Brain microvascular endothelial cell (primary cell): ENCODE measurements at regions not wholly inside any gene's neighbourhood (a gene's known extent, or its start where the extent isn't known, plus 50 kb on each side); places are given as distances from the start of the nearest gene placed in this dataset.

ENCODE experiments used
- DNase-seq: peaks from one replicate; pipeline ENCODE4 v3.0.0-alpha.2; 2020
- H3K27ac ChIP-seq: fragments of 250-450 bp; sonication (Bioruptor Pico); 2 replicates; pipeline ENCODE4 v1.5.1; 2020; ENCODE audit warnings: mild to moderate bottlenecking, moderate library complexity
- H3K27me3 ChIP-seq: fragments of 250-450 bp; sonication (Bioruptor Pico); replicated peaks from 2 replicates; pipeline ENCODE4 v1.5.1; 2020; ENCODE audit warnings: mild to moderate bottlenecking
- H3K36me3 ChIP-seq: fragments of 250-450 bp; sonication (Bioruptor Pico); replicated peaks from 2 replicates; pipeline ENCODE4 v1.5.1; 2020; ENCODE audit warnings: mild to moderate bottlenecking
- H3K4me3 ChIP-seq: 2 replicates; pipeline ENCODE4 v1.5.1; 2011; ENCODE audit warnings: low read depth, mild to moderate bottlenecking, control low read depth, low read length, moderate library complexity
- in situ Hi-C: cut with HindIII; loops from 2 replicates; pipeline ENCODE4 v1.10.0; 2017; ENCODE audit warnings: low sequenced_read_pairs, low pct_ligation_motif_present
- TF ChIP-seq, protein P1 (sequence below): IDR thresholded peaks from 2 replicates; pipeline ENCODE4 v1.5.1; 2011; ENCODE audit warnings: low read depth, mild to moderate bottlenecking, moderate library complexity, low read length, control low read depth, inconsistent platforms; ENCODE audit errors: missing control alignments

DNA sequence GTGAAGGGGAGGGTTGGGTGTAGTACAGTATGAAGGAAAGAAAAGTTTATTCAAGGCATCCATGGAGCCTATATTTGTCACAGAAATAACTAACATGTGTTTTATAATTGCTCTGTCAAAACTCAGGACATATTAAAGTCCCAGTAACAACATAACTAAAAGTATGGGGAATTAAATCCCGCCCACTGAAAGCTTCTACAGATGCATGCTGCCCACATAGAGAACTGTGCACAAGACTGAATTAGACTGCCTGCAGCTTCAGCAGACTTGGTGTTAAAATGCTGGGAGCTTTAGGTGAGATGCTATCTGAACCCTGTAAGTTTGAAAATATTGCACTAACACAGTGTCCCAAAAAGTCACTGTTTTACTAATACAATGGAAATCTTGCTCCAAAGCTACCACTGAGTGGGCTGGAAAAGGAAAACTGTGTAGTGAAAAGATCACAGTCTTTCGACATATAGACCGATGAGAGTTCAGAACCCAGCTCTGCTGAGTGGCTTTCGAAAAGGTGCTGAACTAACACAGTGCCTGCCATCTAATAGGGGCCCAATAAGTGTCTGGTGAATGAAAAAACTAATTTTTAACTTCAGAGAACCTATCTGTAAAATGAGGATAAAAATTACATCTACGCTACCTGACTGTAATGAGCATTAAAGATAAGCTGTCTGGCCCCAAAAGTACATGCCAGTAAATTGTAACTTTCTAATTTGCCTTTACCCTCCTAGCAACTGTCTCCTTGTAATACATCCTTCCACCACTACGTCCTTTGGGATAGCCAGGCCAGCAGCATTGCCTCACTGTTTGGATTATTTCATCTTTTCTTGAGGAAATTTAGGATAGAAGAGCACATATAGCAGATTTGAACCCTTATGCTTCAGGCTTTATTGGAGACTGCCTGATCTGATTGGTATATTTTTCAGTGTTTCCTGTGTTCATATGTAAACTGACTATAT, 237.6 kb downstream of the BCAT1 start:
- DNase-seq, result no peak
- no peaks in the 10 kb centered on the region for H3K36me3 ChIP-seq
- H3K27me3 ChIP-seq, result no peaks in the 10 kb centered on the region
- no peak overlapping the region for H3K27ac ChIP-seq
- TF ChIP-seq, protein P1, sequence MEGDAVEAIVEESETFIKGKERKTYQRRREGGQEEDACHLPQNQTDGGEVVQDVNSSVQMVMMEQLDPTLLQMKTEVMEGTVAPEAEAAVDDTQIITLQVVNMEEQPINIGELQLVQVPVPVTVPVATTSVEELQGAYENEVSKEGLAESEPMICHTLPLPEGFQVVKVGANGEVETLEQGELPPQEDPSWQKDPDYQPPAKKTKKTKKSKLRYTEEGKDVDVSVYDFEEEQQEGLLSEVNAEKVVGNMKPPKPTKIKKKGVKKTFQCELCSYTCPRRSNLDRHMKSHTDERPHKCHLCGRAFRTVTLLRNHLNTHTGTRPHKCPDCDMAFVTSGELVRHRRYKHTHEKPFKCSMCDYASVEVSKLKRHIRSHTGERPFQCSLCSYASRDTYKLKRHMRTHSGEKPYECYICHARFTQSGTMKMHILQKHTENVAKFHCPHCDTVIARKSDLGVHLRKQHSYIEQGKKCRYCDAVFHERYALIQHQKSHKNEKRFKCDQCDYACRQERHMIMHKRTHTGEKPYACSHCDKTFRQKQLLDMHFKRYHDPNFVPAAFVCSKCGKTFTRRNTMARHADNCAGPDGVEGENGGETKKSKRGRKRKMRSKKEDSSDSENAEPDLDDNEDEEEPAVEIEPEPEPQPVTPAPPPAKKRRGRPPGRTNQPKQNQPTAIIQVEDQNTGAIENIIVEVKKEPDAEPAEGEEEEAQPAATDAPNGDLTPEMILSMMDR, result no peak
- in situ Hi-C loops, result no loop called here
- H3K4me3 ChIP-seq, result no peak overlapping the region

GRCh38 chr12:24709216-24709615, 239.7 kb downstream of the BCAT1 start:
- Histone ChIP-seq H3K36me3 (no peaks in the 10 kb centered on the region), H3K27me3 (no peaks in the 10 kb centered on the region), H3K4me3 (no peak overlapping the region), H3K27ac (no peak overlapping the region)
- DNase-seq, result peak; percentile 7
- in situ Hi-C loops, result no loop called here
- TF ChIP-seq, protein P1, result no peak

- DNase-seq, result no peak
- no peak overlapping the region for H3K27ac ChIP-seq
- no peak overlapping the region for H3K4me3 ChIP-seq
- in situ Hi-C loops, result no loop called here
- H3K36me3 ChIP-seq, result no peaks in the 10 kb centered on the region
- TF ChIP-seq, protein P1, result no peak
- no peaks in the 10 kb centered on the region for H3K27me3 ChIP-seq
Observed at GRCh38 chr12:24708718-24709117, 240.2 kb downstream of the BCAT1 start.

DNA sequence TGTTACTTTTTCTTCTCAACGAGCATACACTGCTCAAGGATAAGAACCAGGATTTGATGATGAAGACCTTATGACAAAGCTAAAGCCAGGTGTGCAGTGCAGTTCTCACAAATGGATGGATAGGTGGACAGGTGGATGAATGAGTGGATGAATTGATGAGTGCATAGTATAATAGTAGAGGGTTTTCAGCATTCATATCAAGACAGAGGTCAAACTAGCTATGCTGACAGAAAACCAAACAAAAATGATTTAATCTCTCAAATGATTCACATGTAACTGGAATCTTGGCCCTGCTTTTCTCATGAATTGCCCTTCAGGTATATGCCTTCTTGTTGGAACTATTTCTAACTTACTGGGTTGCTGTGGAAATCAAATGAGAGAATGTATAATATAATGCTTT, 240.9 kb downstream of the BCAT1 start:
- Histone ChIP-seq H3K27ac (no peak overlapping the region), H3K4me3 (no peak overlapping the region), H3K36me3 (no peaks in the 10 kb centered on the region), H3K27me3 (no peaks in the 10 kb centered on the region)
- TF ChIP-seq, protein P1, result no peak
- DNase-seq, result no peak
- in situ Hi-C loops, result no loop called here

- in situ Hi-C loops, result no loop called here
- H3K36me3 ChIP-seq, result no peaks in the 10 kb centered on the region
- no peak overlapping the region for H3K4me3 ChIP-seq
- no peak for DNase-seq
- H3K27me3 ChIP-seq, result no peaks in the 10 kb centered on the region
- no peak overlapping the region for H3K27ac ChIP-seq
- TF ChIP-seq, protein P1, result no peak
Observed at GRCh38 chr12:24707334-24707733, 241.6 kb downstream of the BCAT1 start.
